Tibial nerve (tissue), 3 donors: ENCODE measurements at regions not wholly inside any gene's neighbourhood (a gene's known extent, or its start where the extent isn't known, plus 50 kb on each side); places are given as distances from the start of the nearest gene placed in this dataset.

ENCODE experiments used
- POLR2A ChIP-seq, 2 donors: fragments of 450-650 bp; IDR thresholded peaks; one replicate each; pipeline ENCODE4 v1.6.1; 2017; ENCODE audit warnings: antibody characterized with exemption in 2 of 2, mild to moderate bottlenecking in 2 of 2, moderate library complexity in 2 of 2
- TF ChIP-seq, protein P1 (sequence below), 5 experiments: fragments of 200-600 bp in 3 of 5; fragments of 450-650 bp in 2 of 5; sonication (generic) in 3 of 5; IDR thresholded peaks; one replicate each; pipeline ENCODE4 v1.5.1; 2016 to 2019; ENCODE audit warnings: antibody characterized with exemption in 5 of 5, mild to moderate bottlenecking in 3 of 5, moderate library complexity in 2 of 5

DNA sequence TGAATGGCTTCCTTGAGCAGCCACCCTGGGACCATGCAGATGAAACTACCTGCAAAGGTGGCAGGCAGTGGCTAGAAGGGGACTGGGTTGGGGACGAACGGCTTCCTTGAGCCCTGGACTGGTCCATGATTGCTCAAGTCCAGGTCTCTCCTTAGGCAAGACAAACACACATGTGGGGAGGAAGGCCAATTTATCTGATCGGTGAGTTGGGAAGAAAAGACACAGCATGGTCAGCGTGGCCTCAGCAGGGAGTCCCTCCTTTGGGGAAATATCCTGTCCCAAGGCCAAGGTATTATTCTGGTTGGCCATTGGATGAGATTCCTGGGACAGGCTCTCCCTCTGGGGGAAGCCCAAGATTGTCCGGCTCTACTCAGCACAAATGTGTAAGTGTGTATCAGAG lies 116.3 kb upstream of the ERG start:
- TF ChIP-seq, protein P1, sequence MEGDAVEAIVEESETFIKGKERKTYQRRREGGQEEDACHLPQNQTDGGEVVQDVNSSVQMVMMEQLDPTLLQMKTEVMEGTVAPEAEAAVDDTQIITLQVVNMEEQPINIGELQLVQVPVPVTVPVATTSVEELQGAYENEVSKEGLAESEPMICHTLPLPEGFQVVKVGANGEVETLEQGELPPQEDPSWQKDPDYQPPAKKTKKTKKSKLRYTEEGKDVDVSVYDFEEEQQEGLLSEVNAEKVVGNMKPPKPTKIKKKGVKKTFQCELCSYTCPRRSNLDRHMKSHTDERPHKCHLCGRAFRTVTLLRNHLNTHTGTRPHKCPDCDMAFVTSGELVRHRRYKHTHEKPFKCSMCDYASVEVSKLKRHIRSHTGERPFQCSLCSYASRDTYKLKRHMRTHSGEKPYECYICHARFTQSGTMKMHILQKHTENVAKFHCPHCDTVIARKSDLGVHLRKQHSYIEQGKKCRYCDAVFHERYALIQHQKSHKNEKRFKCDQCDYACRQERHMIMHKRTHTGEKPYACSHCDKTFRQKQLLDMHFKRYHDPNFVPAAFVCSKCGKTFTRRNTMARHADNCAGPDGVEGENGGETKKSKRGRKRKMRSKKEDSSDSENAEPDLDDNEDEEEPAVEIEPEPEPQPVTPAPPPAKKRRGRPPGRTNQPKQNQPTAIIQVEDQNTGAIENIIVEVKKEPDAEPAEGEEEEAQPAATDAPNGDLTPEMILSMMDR (IDR thresholded peaks at IDR 0.05): no peak
- TF ChIP-seq POLR2A (IDR thresholded peaks at IDR 0.05): no peak
